ACC112 (cell line): ENCODE measurements at regions not wholly inside any gene's neighbourhood (a gene's known extent, or its start where the extent isn't known, plus 50 kb on each side); places are given as distances from the start of the nearest gene placed in this dataset.

Experiments
- H2AFZ ChIP-seq: fragments of 200-600 bp; sonication (generic); one replicate; pipeline ENCODE4 v1.6.0; 2017; ENCODE audit warnings: antibody characterized with exemption, low read length; ENCODE audit not compliant: unreplicated experiment
- H3K27ac ChIP-seq: fragments of 200-600 bp; sonication (generic); 2 replicates; pipeline ENCODE4 v1.5.1; 2014; ENCODE audit warnings: low read depth, mild to moderate bottlenecking, antibody characterized with exemption, low read length, moderate library complexity
- H3K27me3 ChIP-seq: fragments of 200-600 bp; sonication (generic); 2 replicates; pipeline ENCODE4 v1.6.1; 2014; ENCODE audit warnings: mild to moderate bottlenecking, antibody characterized with exemption, low read length, moderate library complexity, mixed read lengths; ENCODE audit not compliant: insufficient read depth
- H3K36me3 ChIP-seq: fragments of 200-600 bp; sonication (generic); 2 replicates; pipeline ENCODE4 v1.6.1; 2016; ENCODE audit warnings: mild to moderate bottlenecking, antibody characterized with exemption, low read length, moderate library complexity, mixed read lengths; ENCODE audit not compliant: insufficient read depth
- H3K4me1 ChIP-seq: fragments of 200-600 bp; sonication (generic); one replicate; pipeline ENCODE4 v1.6.1; 2016; ENCODE audit warnings: low read length, mixed read lengths; ENCODE audit not compliant: insufficient read depth, unreplicated experiment, control insufficient read depth
- H3K4me3 ChIP-seq: fragments of 200-600 bp; sonication (generic); 2 replicates; pipeline ENCODE4 v1.5.1; 2014; ENCODE audit warnings: mild to moderate bottlenecking, low read depth, low read length
- H3K79me2 ChIP-seq: fragments of 200-600 bp; sonication (generic); one replicate; pipeline ENCODE4 v1.6.0; 2016; ENCODE audit warnings: low read length; ENCODE audit not compliant: control insufficient read depth, unreplicated experiment, insufficient read depth

- Histone ChIP-seq H2AFZ (no peak overlapping the region), H3K27ac (no peak overlapping the region), H3K4me3 (no peak overlapping the region), H3K4me1 (no peaks in the 10 kb centered on the region), H3K27me3 (no peaks in the 10 kb centered on the region), H3K36me3 (no peaks in the 10 kb centered on the region), H3K79me2 (no peaks in the 10 kb centered on the region)
Measured at GRCh38 chr18:39033312-39033711, 1467.7 kb upstream of the CELF4 start.

- no peaks in the 10 kb centered on the region for H3K36me3 ChIP-seq
- H3K4me3 ChIP-seq: no peak overlapping the region
- no peaks in the 10 kb centered on the region for H3K79me2 ChIP-seq
- no peaks in the 10 kb centered on the region for H3K27me3 ChIP-seq
- no peaks in the 10 kb centered on the region for H3K4me1 ChIP-seq
- H3K27ac ChIP-seq: no peak overlapping the region
- H2AFZ ChIP-seq: no peak overlapping the region
Measured at GRCh38 chr18:39031647-39032046, 1466.0 kb upstream of the CELF4 start.

GRCh38 chr18:39030124-39030655 lies 1464.6 kb upstream of the CELF4 start:
- H3K4me3 ChIP-seq: no peak overlapping the region
- no peaks in the 10 kb centered on the region for H3K36me3 ChIP-seq
- H3K79me2 ChIP-seq: no peaks in the 10 kb centered on the region
- no peaks in the 10 kb centered on the region for H3K27me3 ChIP-seq
- H3K27ac ChIP-seq: no peak overlapping the region
- H2AFZ ChIP-seq: no peak overlapping the region
- H3K4me1 ChIP-seq: no peaks in the 10 kb centered on the region

GRCh38 chr18:39025531-39025930 lies 1459.9 kb upstream of the CELF4 start:
- Histone ChIP-seq H3K36me3 (no peaks in the 10 kb centered on the region), H3K4me1 (no peaks in the 10 kb centered on the region), H3K79me2 (no peaks in the 10 kb centered on the region), H3K27ac (no peak overlapping the region), H3K4me3 (no peak overlapping the region), H2AFZ (no peak overlapping the region), H3K27me3 (no peaks in the 10 kb centered on the region)

- H3K4me1 ChIP-seq: no peaks in the 10 kb centered on the region
- no peaks in the 10 kb centered on the region for H3K36me3 ChIP-seq
- no peak overlapping the region for H3K4me3 ChIP-seq
- no peaks in the 10 kb centered on the region for H3K27me3 ChIP-seq
- H3K79me2 ChIP-seq: no peaks in the 10 kb centered on the region
- no peak overlapping the region for H2AFZ ChIP-seq
- no peak overlapping the region for H3K27ac ChIP-seq
Measured at GRCh38 chr18:39019989-39020388, 1454.4 kb upstream of the CELF4 start.

- Histone ChIP-seq H3K4me3 (no peak overlapping the region), H3K4me1 (no peaks in the 10 kb centered on the region), H3K79me2 (no peaks in the 10 kb centered on the region), H3K27ac (no peak overlapping the region), H3K27me3 (no peaks in the 10 kb centered on the region), H2AFZ (no peak overlapping the region), H3K36me3 (no peaks in the 10 kb centered on the region)
Measured at GRCh38 chr18:39007031-39007902, 1441.7 kb upstream of the CELF4 start.

- Histone ChIP-seq H2AFZ (no peak overlapping the region), H3K27ac (no peak overlapping the region), H3K27me3 (no peaks in the 10 kb centered on the region), H3K4me1 (no peaks in the 10 kb centered on the region), H3K79me2 (no peaks in the 10 kb centered on the region), H3K4me3 (no peak overlapping the region), H3K36me3 (no peaks in the 10 kb centered on the region)
Measured at GRCh38 chr18:38996056-38996455, 1430.5 kb upstream of the CELF4 start.

- H3K27me3 ChIP-seq: no peaks in the 10 kb centered on the region
- no peaks in the 10 kb centered on the region for H3K79me2 ChIP-seq
- H3K27ac ChIP-seq: no peak overlapping the region
- H2AFZ ChIP-seq: no peak overlapping the region
- H3K4me1 ChIP-seq: no peaks in the 10 kb centered on the region
- no peak overlapping the region for H3K4me3 ChIP-seq
- H3K36me3 ChIP-seq: no peaks in the 10 kb centered on the region
Measured at GRCh38 chr18:38993342-38993741, 1427.7 kb upstream of the CELF4 start.

- H2AFZ ChIP-seq: no peak overlapping the region
- H3K4me3 ChIP-seq: no peak overlapping the region
- H3K79me2 ChIP-seq: no peaks in the 10 kb centered on the region
Measured at GRCh38 chr18:38984968-38985367, 1419.4 kb upstream of the CELF4 start.

GRCh38 chr18:38982072-38982471 lies 1416.5 kb upstream of the CELF4 start:
- Histone ChIP-seq H3K36me3 (no peaks in the 10 kb centered on the region), H3K4me1 (no peaks in the 10 kb centered on the region), H3K27me3 (no peaks in the 10 kb centered on the region), H3K27ac (no peak overlapping the region), H2AFZ (no peak overlapping the region), H3K79me2 (no peaks in the 10 kb centered on the region), H3K4me3 (no peak overlapping the region)

More at GRCh38 chr18:38984968-38985367, 1419.4 kb upstream of the CELF4 start:
- Histone ChIP-seq H3K4me1 (no peaks in the 10 kb centered on the region), H3K27me3 (no peaks in the 10 kb centered on the region), H3K36me3 (no peaks in the 10 kb centered on the region), H3K27ac (no peak overlapping the region)

- Histone ChIP-seq H3K4me1 (no peaks in the 10 kb centered on the region), H2AFZ (no peak overlapping the region), H3K27ac (no peak overlapping the region), H3K27me3 (no peaks in the 10 kb centered on the region), H3K4me3 (no peak overlapping the region), H3K36me3 (no peaks in the 10 kb centered on the region), H3K79me2 (no peaks in the 10 kb centered on the region)
Measured at GRCh38 chr18:38981389-38981788, 1415.8 kb upstream of the CELF4 start.
